ENCODE measurements at regions not wholly inside any gene's neighbourhood (a gene's known extent, or its start where the extent isn't known, plus 50 kb on each side); places are given as distances from the start of the nearest gene placed in this dataset.

GRCh38 chr5:6273749-6274148 is 104.6 kb downstream of the MED10 start:
- no peak overlapping the region for H3K27ac ChIP-seq
- no peaks in the 10 kb centered on the region for H3K36me3 ChIP-seq
- H3K4me3 ChIP-seq (ENCODE audit: low read depth, low read length) = no peak overlapping the region
- peaks cover 15% of the 10 kb centered on the region for H3K9me3 ChIP-seq (ENCODE audit: severe bottlenecking)
- DNase-seq = no peak
- TF ChIP-seq, protein P1, sequence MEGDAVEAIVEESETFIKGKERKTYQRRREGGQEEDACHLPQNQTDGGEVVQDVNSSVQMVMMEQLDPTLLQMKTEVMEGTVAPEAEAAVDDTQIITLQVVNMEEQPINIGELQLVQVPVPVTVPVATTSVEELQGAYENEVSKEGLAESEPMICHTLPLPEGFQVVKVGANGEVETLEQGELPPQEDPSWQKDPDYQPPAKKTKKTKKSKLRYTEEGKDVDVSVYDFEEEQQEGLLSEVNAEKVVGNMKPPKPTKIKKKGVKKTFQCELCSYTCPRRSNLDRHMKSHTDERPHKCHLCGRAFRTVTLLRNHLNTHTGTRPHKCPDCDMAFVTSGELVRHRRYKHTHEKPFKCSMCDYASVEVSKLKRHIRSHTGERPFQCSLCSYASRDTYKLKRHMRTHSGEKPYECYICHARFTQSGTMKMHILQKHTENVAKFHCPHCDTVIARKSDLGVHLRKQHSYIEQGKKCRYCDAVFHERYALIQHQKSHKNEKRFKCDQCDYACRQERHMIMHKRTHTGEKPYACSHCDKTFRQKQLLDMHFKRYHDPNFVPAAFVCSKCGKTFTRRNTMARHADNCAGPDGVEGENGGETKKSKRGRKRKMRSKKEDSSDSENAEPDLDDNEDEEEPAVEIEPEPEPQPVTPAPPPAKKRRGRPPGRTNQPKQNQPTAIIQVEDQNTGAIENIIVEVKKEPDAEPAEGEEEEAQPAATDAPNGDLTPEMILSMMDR (IDR thresholded peaks at IDR 0.05; ENCODE audit: low read depth, low read length) = no peak
- H3K27me3 ChIP-seq (ENCODE audit: insufficient read depth, low read depth, severe bottlenecking) = peaks cover 84% of the 10 kb centered on the region

DNA sequence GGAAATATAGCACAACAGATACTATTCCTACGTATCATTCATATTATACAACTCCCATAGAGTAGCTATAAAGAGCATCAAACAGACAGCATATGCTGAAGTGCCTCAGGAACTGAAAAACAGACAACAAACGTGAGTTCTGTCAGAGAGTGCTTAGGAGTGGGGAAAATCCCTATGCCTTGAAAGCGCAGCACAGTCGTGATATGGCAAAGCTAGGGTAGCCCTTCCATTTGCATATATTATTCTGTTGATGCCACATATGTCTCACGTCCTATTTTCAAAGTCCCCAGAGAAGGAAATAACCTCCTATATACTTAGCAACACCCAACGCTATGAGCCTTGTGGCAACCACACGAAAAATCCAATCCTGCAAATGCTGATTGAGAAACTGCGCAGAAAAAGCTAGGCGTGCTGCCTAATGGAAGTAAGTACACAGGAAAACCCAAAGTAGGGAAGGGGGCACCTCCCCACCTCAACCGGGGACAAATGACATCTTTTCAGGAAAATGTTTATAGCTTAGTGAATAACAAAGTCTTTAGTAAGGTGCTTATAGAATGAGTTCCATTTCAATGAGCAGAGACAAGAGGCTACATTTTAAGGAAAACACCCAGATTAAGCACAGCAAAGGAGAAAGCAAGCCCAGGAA is 105.1 kb downstream of the MED10 start:
- Histone ChIP-seq H3K4me3 (ENCODE audit: low read depth, low read length) (no peak overlapping the region), H3K27ac (no peak overlapping the region), H3K27me3 (ENCODE audit: insufficient read depth, low read depth, severe bottlenecking) (peaks cover 86% of the 10 kb centered on the region), H3K9me3 (ENCODE audit: severe bottlenecking) (peaks cover 15% of the 10 kb centered on the region), H3K36me3 (no peaks in the 10 kb centered on the region)
- TF ChIP-seq, protein P1 (IDR thresholded peaks at IDR 0.05; ENCODE audit: low read depth, low read length) = no peak
- DNase-seq = no peak

GRCh38 chr5:6269925-6270324 is 108.4 kb downstream of the MED10 start:
- H3K27me3 ChIP-seq (ENCODE audit: insufficient read depth, low read depth, severe bottlenecking) = peaks cover 95% of the 10 kb centered on the region
- no peak overlapping the region for H3K4me3 ChIP-seq (ENCODE audit: low read depth, low read length)
- H3K36me3 ChIP-seq = no peaks in the 10 kb centered on the region
- H3K27ac ChIP-seq = no peak overlapping the region
- peaks cover 15% of the 10 kb centered on the region for H3K9me3 ChIP-seq (ENCODE audit: severe bottlenecking)
- DNase-seq = no peak
- TF ChIP-seq, protein P1 (IDR thresholded peaks at IDR 0.05; ENCODE audit: low read depth, low read length) = no peak

DNA sequence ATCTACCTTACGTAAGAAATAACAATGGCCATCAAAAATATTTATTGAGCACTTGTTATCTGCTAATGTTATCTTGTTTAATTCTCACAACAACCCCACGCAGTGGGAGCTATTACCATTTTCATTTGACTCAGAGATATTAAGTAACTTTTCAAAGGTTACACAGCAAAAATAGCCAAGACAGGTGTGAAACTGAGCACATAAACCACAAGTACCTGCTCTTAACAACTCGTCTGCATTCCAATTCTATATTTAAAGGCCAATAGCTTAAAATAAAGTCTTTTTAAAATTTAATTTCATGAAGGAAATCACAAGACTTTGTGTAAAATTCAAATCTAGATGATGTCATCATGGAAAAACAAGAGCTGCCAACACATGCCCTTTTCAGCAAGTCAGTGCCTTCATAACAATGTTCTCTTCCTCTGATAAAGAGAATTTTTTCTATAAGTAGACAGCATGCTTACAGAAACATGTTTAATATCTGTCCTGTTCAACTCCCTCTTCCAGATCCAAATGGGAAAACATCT is 111.6 kb downstream of the MED10 start:
- H3K27ac ChIP-seq = no peak overlapping the region
- no peaks in the 10 kb centered on the region for H3K36me3 ChIP-seq
- no peak for DNase-seq

GRCh38 chr5:6264394-6264793 is 114.0 kb downstream of the MED10 start:
- TF ChIP-seq, protein P1 (IDR thresholded peaks at IDR 0.05; ENCODE audit: low read depth, low read length) = no peak
- Histone ChIP-seq H3K27ac (no peak overlapping the region), H3K9me3 (ENCODE audit: severe bottlenecking) (peaks cover 4% of the 10 kb centered on the region), H3K4me3 (ENCODE audit: low read depth, low read length) (no peak overlapping the region), H3K27me3 (ENCODE audit: insufficient read depth, low read depth, severe bottlenecking) (peaks cover 94% of the 10 kb centered on the region), H3K36me3 (no peaks in the 10 kb centered on the region)
- no peak for DNase-seq

More for the DNA sequence above, 111.6 kb downstream of the MED10 start:
- Histone ChIP-seq H3K4me3 (ENCODE audit: low read depth, low read length) (no peak overlapping the region), H3K9me3 (ENCODE audit: severe bottlenecking) (peaks cover 14% of the 10 kb centered on the region), H3K27me3 (ENCODE audit: insufficient read depth, low read depth, severe bottlenecking) (peaks cover 96% of the 10 kb centered on the region)
- TF ChIP-seq, protein P1 (IDR thresholded peaks at IDR 0.05; ENCODE audit: low read depth, low read length) = no peak
